ENCODE measurements at regions not wholly inside any gene's neighbourhood (a gene's known extent, or its start where the extent isn't known, plus 50 kb on each side); places are given as distances from the start of the nearest gene placed in this dataset.

GRCh38 chr11:13062115-13062514 lies 53.0 kb downstream of the RASSF10 start:
- DNase-seq (ENCODE audit: low spot score): no peak

GRCh38 chr11:13064593-13064992 lies 55.5 kb downstream of the RASSF10 start:
- DNase-seq (ENCODE audit: low spot score): no peak

DNA sequence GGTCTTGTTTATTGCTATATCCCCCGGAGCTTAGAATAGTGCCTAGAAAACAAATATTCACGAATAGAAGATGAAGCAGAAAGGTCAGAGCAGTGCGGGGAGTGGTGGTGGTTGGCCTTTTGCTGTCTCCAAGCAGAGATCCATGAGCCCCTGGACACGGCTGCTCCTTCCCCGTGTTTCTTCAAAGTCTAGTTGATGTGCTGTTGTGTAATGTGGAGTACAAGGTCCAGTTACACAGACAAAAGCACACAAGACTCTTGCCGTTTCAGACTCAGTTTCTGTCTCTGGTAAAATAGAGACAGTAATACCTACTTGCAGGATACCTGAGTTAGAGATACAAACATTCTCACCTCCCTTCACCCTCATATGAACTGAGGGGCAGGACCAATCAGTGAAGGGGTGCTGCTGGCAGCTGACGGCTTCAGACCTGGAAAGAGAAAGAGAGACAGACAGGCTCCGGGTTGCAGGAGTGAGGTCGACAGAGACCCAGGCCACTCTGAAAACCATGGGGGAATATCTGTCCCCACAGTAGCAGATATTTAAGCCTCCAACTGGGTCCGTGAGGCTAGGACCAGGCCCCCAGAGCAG lies 56.2 kb downstream of the RASSF10 start:
- no peak for DNase-seq (ENCODE audit: low spot score)

- DNase-seq (ENCODE audit: low spot score): no peak
Observed at GRCh38 chr11:13068211-13068610, 59.1 kb downstream of the RASSF10 start.

DNA sequence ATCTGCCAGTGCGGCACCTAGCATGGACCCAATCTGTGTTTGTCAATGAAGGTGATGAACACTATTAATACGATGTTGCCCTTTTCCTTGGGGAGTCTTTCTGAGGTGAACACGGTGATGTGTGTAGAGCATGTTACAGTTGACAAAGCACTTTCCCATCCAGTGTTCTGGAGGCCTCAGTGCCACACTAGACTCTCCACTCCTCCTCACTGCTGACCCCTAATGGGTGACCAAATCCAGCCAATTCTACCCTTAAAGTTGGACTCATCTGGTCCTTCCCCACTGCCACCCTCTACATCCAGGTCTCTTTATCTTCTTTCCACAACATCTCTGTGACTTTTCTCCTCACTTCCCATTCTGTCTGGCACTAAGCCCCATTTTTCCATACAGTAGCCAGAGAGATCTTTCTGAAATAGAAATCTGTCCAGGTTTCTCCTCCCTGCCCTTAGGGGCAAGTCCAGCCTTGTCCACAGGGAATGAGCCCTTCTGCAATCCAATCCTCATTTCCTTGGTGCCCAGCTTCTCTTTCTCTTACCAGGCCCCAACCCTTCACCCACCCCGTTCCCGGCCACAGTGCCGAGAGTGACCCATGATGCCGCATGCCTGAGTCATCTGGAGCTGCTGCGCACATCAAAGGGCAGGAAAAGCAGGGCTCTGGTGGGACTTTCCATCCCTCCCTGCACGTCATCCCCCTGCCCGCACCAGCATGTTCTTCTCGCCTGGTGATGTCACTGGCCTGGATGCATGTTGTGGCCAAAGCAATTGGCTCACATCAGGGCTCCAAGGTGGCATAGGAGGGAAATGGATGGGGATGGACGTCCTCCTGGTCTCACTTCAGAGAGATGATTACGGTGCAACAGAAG lies 64.2 kb downstream of the RASSF10 start:
- DNase-seq (ENCODE audit: low spot score): peak; percentile 85

DNA sequence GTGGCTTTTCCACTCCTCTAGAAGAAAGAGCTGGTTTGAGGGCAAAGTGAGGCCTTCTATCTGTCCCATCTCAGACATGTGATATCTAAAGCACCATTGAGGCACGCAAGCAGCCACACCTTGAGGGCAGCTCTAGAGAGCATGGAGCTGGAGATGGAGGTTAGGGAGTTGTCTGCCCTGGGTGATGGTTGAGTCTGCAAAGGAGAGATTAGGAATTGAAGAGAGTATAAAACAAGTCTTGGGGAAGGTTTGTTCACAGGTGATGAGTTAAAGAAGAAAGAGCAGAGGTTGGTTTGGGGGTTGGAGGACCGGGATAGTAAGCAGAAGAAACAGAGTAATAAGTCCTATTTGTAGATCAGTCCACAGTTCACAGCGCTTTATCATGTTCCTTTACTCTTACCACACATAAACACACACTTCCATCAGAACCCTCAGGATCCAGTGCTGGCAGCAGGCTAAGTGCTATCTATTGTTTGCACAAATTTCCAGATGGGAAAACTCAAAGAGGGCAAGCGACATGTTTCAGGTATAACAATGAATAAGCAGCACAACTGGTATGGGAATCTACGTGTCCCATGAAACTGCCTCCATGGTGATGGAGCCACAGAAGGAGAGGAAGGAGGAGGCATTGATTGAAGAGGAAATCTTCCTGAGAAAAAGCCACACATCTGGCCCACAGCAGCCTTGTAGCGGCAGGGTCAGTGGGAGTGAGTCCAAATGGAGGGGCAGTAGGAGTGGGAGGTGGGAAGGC lies 65.8 kb downstream of the RASSF10 start:
- no peak for DNase-seq (ENCODE audit: low spot score)

GRCh38 chr11:13076961-13077360 lies 67.8 kb downstream of the RASSF10 start:
- peak; percentile 28 for DNase-seq (ENCODE audit: low spot score)

DNA sequence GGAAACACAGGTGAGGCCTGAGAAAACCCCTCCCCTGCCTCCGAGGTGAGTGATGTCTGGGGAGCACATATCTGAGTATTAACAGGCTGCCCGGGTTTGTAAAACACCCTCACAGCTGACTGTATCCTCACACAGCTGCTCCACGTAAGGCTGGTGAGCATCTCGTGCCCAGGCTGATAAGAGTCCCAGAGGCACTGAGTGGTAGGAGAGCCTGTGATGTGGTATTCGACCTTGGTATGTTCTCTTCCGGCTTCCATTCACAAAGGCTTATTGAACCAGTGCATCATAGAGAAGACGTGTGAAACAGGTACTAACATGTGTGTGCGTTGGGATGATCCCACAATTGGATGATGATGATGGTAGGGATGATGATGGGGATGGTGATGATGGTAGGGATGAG lies 71.7 kb downstream of the RASSF10 start:
- DNase-seq (ENCODE audit: low spot score): no peak

- no peak for DNase-seq (ENCODE audit: low spot score)
Observed at GRCh38 chr11:13082588-13082987, 73.5 kb downstream of the RASSF10 start.

- DNase-seq (ENCODE audit: low spot score): no peak
Observed at GRCh38 chr11:13090228-13090708, 81.2 kb downstream of the RASSF10 start.

DNA sequence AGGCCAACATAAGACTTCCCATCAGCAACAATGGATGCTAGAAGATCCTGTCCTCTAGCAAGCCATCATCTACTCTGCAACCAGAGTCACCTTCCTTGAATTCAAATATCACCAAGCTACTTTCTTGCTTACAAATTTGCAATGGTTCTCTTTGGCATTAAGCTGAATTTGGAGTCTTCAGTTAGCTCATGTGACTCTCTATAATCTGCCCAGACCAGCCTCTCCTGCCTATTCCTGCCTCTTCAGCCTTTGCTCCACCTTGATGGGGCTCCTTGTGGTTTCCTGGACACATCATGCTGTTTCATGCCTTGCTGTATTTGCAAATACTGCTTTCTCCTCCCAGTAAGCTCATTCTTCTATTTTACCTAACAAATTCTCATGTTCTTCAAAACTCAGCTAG lies 82.3 kb downstream of the RASSF10 start:
- peak; percentile 33 for DNase-seq (ENCODE audit: low spot score)

- no peak for DNase-seq (ENCODE audit: low spot score)
Observed at GRCh38 chr11:13091804-13092203, 82.7 kb downstream of the RASSF10 start.

DNA sequence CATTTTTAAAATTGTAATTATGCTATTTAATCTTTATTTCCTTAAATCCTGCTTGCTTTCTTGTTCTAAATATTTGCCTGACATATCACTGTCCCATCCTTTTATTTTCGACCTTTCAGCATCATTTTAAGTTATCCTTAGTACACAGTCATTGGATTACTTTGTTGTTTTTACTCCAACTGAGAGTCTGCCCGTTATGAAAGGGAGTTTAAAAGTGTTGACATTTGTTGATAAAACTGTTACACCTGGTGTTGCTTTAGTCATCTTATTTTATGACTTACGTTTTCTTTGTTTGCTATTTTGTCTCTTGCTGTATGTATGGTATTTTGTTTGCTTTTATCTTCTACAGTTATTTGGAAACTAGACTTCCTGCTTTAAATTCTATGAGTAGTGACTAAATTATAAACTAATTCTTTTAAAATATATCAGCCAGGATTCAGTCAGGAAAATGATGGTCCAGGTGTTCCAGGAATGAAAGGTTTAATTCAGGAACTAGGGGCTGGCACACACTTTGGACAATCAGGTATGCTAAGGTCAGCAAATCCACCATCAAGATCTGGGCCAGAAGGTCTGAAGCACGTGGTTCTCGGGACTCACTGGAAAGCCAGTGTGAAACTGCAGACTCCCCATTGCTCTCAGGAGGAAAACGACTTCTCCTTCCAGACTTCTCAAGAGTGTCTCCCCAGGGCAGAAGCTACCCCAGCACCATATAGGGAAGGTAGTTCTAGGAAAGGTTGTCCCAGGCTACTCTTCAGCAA lies 86.0 kb downstream of the RASSF10 start:
- peak; percentile 30 for DNase-seq (ENCODE audit: low spot score)

DNA sequence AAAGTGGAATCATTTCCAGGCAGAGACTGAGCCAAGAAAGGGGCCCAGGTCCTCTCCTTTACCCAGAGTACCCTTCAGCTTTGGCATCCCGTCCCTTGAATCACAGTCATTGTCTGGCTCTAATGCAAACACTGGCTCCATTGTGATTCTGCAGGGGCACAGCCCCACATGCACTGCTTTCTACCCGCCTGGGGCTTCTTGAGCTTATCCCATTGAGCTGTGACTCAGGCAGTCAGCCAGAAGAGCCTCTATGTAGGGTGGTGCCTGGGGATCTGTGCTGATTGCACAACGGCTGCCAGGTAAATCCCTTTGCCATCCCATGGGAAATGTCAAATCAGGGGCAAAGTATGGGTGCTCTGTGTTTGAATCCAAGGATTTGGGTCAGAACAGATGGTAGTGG lies 88.9 kb downstream of the RASSF10 start:
- DNase-seq (ENCODE audit: low spot score): peak; percentile 79

DNA sequence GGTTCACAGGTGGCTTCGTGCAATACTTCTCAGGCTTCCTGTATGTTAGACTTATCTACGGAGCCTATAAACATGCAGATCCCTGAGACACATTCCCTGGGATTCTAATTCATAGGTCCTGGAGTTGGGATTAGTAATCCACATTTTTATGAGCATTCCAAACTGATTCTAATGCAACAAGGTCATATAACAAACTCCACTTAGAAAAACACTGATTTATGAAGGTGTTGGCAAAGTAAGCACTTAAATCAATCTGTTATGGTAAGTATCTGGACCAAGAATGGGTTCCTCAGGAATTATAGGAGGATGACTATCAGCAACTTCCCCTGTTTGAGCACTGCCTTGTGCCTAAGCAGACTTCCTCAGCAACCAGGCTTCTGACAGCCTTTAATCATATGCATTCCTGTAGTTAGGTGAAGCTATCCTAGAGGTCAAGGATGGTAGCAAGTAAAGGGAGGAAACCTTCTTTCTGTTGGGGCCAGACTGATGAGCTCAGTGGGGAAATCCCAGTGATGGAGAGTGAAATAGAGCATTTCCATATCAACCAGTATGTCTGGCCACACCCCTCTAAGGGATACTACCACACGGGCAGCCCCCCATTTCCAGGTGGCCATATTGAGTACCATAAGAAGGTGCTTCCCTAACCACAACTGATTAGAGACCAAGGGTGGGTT lies 89.6 kb downstream of the RASSF10 start:
- DNase-seq (ENCODE audit: low spot score): no peak

GRCh38 chr11:13101644-13102512 lies 92.8 kb downstream of the RASSF10 start:
- no peak for DNase-seq (ENCODE audit: low spot score)

DNA sequence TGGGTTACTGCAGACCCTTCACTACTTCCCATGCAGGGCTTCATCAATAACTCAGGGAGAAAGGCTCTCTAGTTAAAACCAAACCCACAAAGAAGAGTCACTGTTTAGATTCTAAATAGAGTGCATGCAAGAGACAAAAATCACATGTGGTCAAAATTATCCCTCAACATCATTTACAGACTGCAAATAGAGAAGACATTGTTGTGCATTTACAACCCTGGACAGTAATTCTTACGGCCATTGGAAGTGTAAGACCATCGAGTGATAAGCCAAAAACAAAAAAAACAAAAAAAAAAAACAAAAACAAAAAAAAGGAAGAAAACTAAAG lies 93.4 kb downstream of the RASSF10 start:
- DNase-seq (ENCODE audit: low spot score): no peak

- DNase-seq (ENCODE audit: low spot score): no peak
Observed at GRCh38 chr11:13102865-13103539, 93.9 kb downstream of the RASSF10 start.

GRCh38 chr11:13103962-13104554 lies 94.9 kb downstream of the RASSF10 start:
- no peak for DNase-seq (ENCODE audit: low spot score)
